Cardiac muscle cell (in vitro differentiated cells and primary cell): ENCODE measurements at regions not wholly inside any gene's neighbourhood (a gene's known extent, or its start where the extent isn't known, plus 50 kb on each side); places are given as distances from the start of the nearest gene placed in this dataset.

Experiments
- DNase-seq, 2 donors: peaks; one replicate each; pipeline versions ENCODE4 v3.0.0 to v3.0.0-alpha.2; 2010 to 2017; ENCODE audit warnings: low read depth in 1 of 2, low spot score in 1 of 2
- H3K27ac ChIP-seq: fragments of 200-600 bp; sonication (generic); 2 replicates; pipeline ENCODE4 v1.5.1; 2016
- H3K27me3 ChIP-seq: fragments of 200-600 bp; sonication (generic); 2 replicates; pipeline ENCODE4 v1.6.0; 2016; ENCODE audit warnings: control low read depth
- H3K36me3 ChIP-seq: fragments of 200-600 bp; sonication (generic); 2 replicates; pipeline ENCODE4 v1.5.1; 2016; ENCODE audit warnings: control low read depth
- H3K4me1 ChIP-seq: fragments of 200-600 bp; sonication (generic); 2 replicates; pipeline ENCODE4 v1.8.1; 2017; ENCODE audit warnings: low read depth, mild to moderate bottlenecking, mixed run types
- H3K4me3 ChIP-seq: fragments of 200-600 bp; sonication (generic); 2 replicates; pipeline ENCODE4 v1.5.1; 2016; ENCODE audit warnings: mild to moderate bottlenecking
- H3K9me3 ChIP-seq: fragments of 200-600 bp; sonication (generic); 2 replicates; pipeline ENCODE4 v1.5.1; 2017; ENCODE audit warnings: low read depth, mild to moderate bottlenecking, control low read depth
- CTCF ChIP-seq: IDR thresholded peaks from 2 replicates; pipeline ENCODE4 v1.5.1; 2012; ENCODE audit warnings: low read depth, mild to moderate bottlenecking, low read length

- Histone ChIP-seq H3K27ac (no peak overlapping the region), H3K9me3 (no peaks in the 10 kb centered on the region), H3K4me3 (no peak overlapping the region), H3K4me1 (no peaks in the 10 kb centered on the region), H3K36me3 (no peaks in the 10 kb centered on the region), H3K27me3 (no peaks in the 10 kb centered on the region)
- no peak for TF ChIP-seq CTCF
- no peak for DNase-seq
These were observed 349.2 kb upstream of the FBXO33 start for GRCh38 chr14:39781466-39781865.

- no peaks in the 10 kb centered on the region for H3K4me1 ChIP-seq
- no peak overlapping the region for H3K4me3 ChIP-seq
- no peak for TF ChIP-seq CTCF
- H3K27me3 ChIP-seq = no peaks in the 10 kb centered on the region
- peak in 1 of 2 donors; percentile 7 for DNase-seq
- H3K9me3 ChIP-seq = no peaks in the 10 kb centered on the region
- H3K36me3 ChIP-seq = no peaks in the 10 kb centered on the region
- H3K27ac ChIP-seq = no peak overlapping the region
These were observed 341.3 kb upstream of the FBXO33 start for GRCh38 chr14:39773387-39774126.

- Histone ChIP-seq H3K27ac (no peak overlapping the region), H3K27me3 (no peaks in the 10 kb centered on the region), H3K36me3 (no peaks in the 10 kb centered on the region), H3K4me3 (no peak overlapping the region), H3K9me3 (no peaks in the 10 kb centered on the region), H3K4me1 (no peaks in the 10 kb centered on the region)
- no peak for TF ChIP-seq CTCF
- no peak for DNase-seq
These were observed 340.4 kb upstream of the FBXO33 start for GRCh38 chr14:39772627-39773026.

DNA sequence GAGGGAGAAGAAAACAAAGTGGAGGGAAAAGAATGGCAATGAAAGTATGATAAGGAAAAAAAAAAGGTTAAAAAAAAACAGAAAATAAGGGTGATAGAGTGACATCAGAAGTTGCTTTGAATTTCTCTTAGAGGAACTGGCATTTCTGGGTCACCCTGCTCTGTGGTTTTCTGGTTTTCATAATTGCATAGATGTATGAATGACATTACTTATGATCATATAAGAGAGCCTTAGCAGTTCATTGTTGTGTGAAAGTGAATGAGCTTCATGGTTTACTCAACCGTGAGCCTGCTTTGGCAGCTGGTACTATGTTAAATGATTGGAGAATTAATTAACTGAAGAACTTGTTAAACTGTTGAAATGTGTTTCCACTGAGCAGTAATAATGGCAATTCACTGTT lies 336.4 kb upstream of the FBXO33 start:
- Histone ChIP-seq H3K27me3 (no peaks in the 10 kb centered on the region), H3K36me3 (no peaks in the 10 kb centered on the region), H3K4me1 (no peaks in the 10 kb centered on the region), H3K4me3 (no peak overlapping the region), H3K27ac (no peak overlapping the region), H3K9me3 (no peaks in the 10 kb centered on the region)
- no peak for TF ChIP-seq CTCF
- DNase-seq = no peak

GRCh38 chr14:39766397-39767000 lies 334.3 kb upstream of the FBXO33 start:
- Histone ChIP-seq H3K9me3 (no peaks in the 10 kb centered on the region), H3K27me3 (no peaks in the 10 kb centered on the region), H3K27ac (no peak overlapping the region), H3K36me3 (no peaks in the 10 kb centered on the region), H3K4me3 (no peak overlapping the region), H3K4me1 (no peaks in the 10 kb centered on the region)
- TF ChIP-seq CTCF = no peak
- no peak for DNase-seq
